Stimulated activated CD4-positive, alpha-beta T cell treated with anti-CD3 and anti-CD28 coated beads, Interleukin-1b, Interleukin-23, amount 100 ng/mL, for 48 hours (primary cell): ENCODE measurements at regions not wholly inside any gene's neighbourhood (a gene's known extent, or its start where the extent isn't known, plus 50 kb on each side); places are given as distances from the start of the nearest gene placed in this dataset.

Experiments
- DNase-seq: peaks from one replicate; pipeline ENCODE4 v3.0.0-alpha.2; 2020

DNA sequence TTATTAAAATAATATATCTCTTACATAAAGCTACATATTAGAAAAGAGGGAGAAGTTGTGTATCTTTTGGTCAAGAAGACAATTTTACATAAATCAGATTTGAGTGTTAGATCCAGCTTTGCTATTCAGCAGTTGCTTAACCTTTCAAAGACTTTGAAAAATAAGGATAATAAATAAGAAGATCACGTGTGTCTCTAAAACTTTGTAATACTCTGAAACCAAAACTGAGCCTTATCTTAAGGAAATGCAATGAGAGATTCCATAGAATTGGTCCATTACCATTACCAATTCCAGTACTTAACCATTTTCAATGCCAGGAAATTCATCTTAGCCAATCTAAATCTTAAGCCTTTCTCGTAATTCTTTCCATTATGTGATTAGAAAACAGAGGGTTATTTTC lies 89.2 kb upstream of the COL5A2 start:
- DNase-seq = no peak

GRCh38 chr2:189273734-189274133 lies 94.2 kb upstream of the COL5A2 start:
- no peak for DNase-seq

- DNase-seq = no peak
Measured at GRCh38 chr2:189274361-189274760, 94.8 kb upstream of the COL5A2 start.

- no peak for DNase-seq
Measured at GRCh38 chr2:189276277-189276676, 96.7 kb upstream of the COL5A2 start.

DNA sequence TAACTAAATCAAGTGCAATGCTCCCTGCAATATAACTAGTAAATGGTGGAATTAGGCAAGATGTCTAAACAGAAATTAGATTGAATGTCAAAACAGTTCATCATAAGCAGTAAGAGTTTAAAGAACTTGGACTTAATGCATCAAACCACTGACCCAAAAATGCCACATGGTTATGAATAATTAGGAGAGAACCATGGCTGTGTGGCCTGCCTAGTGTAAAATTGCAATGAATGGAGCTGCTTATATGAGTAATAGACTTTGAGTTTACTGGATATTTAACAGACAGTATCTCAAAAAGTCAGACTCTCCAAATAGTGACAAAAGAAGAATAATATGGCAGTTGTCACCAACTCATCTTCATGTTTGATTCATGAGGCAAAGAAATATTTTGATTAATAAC lies 101.6 kb upstream of the COL5A2 start:
- no peak for DNase-seq

GRCh38 chr2:189285349-189285748 lies 105.8 kb upstream of the COL5A2 start:
- no peak for DNase-seq

GRCh38 chr2:189285962-189286645 lies 106.5 kb upstream of the COL5A2 start:
- DNase-seq = no peak

DNA sequence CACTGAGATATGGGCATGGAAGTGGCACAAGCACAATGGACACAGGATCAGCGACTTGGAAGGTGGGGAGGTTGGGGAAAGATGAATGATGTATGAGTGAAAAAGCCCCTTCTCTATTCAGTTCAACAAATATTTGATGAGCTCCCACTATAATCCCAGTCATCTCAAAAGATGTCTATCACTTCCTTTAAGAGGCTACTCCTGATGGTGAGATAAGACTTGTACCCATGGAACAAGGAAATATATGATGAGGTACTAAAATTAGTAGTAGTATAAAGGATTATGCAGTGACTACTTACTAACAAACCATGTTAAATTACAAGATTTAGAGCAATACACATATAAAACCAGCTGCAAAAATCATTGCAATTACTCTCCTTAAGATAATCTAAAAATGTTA lies 107.8 kb upstream of the COL5A2 start:
- no peak for DNase-seq

DNA sequence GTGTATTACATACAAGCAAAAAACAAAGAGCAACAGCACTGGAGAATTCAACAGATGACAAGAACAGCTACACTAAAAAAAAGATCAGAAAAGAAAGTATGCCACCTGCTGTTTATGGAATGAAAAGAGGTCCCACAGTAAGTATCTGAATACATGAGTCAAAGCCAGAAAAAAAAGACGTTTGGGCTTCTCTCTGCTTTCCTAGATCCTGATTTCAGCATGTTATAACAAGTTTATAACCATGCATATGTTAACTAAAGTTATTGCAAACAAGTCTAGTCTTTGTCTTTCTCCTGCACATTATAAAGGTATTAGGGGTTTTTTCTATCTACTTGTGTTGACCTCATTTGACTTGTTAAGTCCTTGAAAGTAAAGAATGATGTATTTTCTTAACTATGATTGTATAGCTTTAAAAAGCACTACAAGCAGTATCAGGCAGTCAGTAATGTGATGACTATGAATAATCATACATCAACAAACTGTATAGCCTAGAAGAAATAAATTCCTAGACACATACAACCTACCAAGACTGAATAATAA lies 108.5 kb upstream of the COL5A2 start:
- DNase-seq = no peak

DNA sequence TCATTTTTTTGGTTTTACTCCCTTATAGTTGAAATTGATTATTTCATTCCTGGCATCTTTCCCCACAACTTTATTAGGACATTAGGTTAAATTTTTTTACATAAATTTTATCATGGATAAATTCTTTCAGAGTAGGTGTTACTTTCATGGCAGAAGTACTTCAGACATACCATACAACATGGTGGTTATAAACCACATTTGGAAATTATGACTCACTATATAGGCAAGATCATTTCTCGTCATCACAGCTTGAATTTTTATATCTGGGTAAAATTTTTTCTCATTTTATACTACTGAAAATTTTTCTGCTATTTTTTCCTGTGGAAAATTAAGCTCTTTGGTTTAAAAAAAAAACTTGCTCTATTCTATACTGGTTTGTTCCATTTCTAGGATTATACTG lies 111.9 kb upstream of the COL5A2 start:
- DNase-seq = no peak

GRCh38 chr2:189293164-189293563 lies 113.6 kb upstream of the COL5A2 start:
- no peak for DNase-seq

GRCh38 chr2:189297446-189297845 lies 117.9 kb upstream of the COL5A2 start:
- no peak for DNase-seq

GRCh38 chr2:189298038-189298437 lies 118.5 kb upstream of the COL5A2 start:
- DNase-seq = no peak

- no peak for DNase-seq
Measured at GRCh38 chr2:189298481-189298880, 118.9 kb upstream of the COL5A2 start.

GRCh38 chr2:189299974-189300373 lies 120.4 kb upstream of the COL5A2 start:
- DNase-seq = no peak

DNA sequence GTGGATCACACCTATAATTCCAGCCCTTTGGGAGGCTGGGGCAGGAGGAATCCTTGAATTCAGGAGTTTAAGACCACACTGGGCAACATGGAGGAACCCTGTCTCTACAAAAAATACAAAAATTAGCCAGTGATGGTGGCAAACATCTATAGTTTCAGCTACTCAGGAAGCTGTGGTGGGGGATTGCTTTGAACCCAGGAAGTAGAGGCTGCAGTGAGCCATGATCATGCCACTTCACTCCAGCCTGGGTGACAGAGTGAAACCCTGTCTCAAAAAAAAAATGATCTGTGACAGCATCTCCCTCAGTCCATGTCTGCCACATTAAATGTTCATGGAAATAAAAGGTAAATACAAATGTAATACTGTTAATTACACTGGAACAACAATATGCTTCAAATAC lies 121.4 kb upstream of the COL5A2 start:
- peak; percentile 44 for DNase-seq

DNA sequence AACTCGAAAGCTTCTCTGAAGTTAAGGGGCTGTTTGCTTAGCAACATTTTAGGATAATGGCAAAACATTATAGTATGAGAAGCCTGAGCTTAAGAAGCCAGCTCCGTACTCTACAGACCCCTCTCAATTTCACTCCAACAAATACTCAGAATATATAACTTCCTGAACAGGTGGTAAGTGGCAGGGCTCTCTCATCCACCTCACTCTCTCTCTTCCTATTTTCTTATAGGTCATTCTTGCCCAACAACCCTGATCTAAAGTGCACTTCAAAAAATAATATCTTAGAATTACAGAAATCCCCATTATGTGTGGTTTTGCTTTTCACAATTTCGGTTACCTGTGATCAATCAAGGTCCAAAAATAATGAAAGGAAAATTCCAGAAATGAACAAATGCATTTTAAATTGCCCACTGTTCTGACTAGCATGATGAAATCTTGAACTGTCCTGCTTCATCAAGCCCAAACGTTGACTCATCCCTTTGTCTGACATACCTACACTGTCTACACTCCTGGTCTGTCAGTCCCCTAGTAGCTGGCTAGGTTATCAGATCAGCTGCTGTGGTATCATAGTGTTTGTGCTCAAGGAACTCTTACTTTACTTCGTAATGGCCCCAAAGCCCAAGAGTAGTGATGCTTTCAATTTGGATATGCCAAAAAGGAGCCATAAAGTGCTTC lies 122.8 kb upstream of the COL5A2 start:
- DNase-seq = no peak

DNA sequence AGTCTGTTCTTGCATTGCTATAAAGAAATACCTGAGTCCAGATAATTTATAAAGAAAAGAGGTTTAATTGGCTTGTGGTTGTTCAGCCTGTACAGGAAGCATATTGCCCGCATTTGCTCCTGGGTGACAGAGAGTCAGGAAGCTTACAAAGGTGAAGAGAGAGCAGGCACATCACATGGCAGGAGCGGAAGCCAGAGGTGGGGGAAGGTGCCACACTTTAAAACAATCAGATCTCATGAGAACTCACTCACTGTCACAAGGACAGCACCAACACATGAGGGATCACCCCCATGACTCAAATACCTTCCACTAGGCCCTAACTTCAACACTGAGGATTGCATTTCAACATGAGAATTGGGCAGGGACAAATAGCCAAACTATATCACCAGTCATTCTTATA lies 124.8 kb upstream of the COL5A2 start:
- DNase-seq = peak; percentile 58

GRCh38 chr2:189305291-189305943 lies 125.9 kb upstream of the COL5A2 start:
- no peak for DNase-seq

- DNase-seq = no peak
Measured at GRCh38 chr2:189306525-189306924, 127.0 kb upstream of the COL5A2 start.

GRCh38 chr2:189308056-189308790 lies 128.7 kb upstream of the COL5A2 start:
- no peak for DNase-seq

- no peak for DNase-seq
Measured at GRCh38 chr2:189309331-189309730, 129.8 kb upstream of the COL5A2 start.

GRCh38 chr2:189312211-189312610 lies 129.1 kb upstream of the WDR75 start:
- DNase-seq = no peak
